Fibroblast of upper back skin (primary cell): ENCODE measurements at regions not wholly inside any gene's neighbourhood (a gene's known extent, or its start where the extent isn't known, plus 50 kb on each side); places are given as distances from the start of the nearest gene placed in this dataset.

Experiments used
- DNase-seq: peaks from one replicate; pipeline ENCODE4 v3.0.0-alpha.2; 2013

DNA sequence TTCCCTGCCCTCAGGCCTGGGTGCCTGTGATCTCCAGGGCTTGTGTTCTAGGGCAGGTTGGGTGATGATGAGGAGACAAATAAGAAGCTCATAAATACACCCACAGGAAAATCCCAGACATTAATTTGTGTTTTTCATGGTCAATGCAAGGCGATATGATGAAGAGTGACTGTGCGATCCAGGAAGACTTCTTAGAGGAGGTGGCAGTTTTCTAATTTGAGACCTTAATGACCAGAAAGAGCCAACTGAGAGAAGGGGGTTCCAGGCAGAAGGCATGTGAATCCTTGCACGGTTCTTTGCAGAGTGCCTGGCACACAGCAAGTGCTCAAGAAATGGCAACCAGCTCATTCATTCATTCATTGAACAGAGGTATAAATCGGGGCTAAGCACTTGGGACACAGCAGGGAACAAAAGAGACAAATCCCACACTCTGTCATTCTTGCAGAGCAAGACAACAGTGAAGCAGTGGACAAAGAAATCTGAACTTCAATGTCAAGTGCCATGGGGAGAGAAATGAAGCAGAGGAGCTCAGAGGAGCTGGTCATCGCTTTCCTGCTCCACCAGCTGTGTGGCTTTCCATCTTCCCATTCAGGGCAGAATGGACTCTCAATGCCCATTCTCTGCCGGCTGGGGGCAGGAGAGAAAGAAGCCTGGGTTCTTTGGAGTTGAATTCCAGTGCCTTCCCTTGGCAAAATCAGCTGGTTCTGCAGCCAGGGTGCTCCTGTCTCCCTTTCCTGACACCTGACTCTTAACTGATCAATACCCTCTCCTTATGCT, 128.3 kb downstream of the AACS start:
- DNase-seq = no peak

DNA sequence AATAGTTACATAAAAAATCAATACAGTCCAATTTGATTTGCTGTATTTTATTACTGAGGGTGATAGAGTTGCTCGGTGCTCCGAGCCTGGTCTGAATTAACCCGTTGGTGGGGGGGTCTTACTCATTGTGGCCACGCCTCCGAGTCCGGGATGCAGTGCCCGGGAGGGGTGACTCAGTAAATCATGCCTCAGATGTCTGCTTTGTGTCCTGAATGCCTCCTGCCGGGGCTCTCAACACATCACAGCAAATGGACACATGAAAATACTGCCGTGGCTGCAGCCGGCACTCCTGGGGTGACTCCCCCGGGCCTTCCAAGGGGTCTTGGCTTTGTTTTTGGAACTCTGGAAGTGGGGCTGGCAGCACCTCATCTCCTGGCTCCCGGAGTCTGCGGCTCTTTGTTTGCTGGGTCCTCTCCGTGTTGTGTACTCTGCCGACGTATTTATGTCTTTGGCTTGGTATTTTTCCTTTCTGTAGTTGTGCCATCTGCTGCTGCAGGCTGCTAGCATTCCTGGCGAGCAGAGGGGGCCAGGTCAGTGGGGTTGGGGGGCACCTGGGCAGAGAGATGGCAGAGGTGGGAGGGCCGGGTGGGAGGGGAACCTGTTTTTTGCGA, 129.0 kb downstream of the AACS start:
- peak; percentile 52 for DNase-seq

DNA sequence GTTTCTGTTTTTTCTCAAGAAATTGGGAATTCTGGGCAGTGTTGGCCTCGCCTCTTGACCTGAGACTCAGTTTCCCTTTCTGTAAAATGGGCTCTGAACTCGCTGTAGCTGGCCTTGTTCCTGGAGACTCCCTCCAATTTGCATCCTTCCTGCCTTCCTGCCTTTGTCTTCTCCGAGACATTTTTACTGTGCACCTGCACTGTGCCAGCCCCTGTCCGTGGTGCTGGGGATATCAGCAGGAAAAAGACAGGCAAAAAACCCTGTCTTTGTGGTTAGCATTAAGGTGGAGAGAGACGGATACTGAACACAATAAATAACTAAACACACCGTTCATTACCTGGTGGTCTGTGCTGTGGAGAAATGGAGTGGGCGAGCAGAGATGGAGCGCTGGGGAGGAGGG, 129.8 kb downstream of the AACS start:
- DNase-seq = no peak

DNA sequence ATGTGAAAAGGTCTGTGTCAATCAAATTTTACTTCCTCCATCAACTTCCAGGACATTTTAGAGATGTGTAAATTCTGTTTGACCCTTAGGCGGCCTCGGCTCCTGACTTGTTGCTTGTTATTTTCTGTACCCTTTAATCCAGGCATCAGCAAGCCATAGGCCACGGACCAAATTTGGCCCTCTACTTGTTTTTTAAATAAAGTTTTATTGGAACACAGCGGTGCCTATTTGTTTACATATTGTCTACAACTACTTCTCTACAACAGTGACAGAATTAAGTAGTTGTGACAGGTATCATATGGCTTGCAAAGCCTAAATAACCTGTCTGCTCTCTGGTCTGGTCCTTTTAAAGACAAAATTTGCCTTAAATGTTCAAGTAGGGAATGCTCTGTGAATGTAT, 132.1 kb downstream of the AACS start:
- DNase-seq = no peak

DNA sequence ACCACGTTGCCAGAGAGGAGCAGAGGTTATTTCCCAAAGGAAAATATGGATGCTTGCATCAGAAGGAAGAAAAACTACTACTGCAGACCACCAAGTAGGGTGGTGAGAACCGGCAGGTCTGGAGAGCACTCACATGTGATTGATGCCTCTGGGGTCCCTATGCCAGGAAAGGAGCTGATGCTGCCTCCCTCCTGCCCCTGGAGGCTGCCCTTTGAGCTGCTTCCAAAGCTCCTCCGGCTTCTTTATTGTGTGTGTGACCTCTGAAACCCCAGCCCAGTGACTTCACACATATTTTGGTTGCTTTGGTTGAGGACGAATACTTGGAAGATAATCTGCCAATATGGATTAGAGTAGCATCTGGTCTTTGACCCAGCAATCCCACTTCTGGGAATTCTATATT, 133.4 kb downstream of the AACS start:
- no peak for DNase-seq

DNA sequence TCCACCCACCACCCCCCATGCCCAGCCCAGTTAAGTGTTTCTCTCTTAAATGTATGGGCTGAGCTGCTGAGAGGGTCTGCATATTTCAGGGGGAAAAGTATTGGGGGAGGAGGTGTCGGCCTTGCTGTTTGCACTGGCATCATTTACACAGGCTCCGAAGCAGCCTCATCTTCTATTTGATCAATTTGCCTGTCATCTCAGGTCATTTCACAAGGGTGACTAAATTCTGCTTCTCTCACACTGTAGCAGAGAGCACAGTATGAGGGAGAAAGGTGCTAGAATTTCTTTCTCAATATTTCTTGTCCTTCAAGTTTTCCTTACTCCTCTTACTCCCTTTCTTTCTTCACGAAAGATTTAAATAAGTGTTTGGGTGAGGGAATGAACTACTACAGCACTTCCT, 135.9 kb downstream of the AACS start:
- no peak for DNase-seq

DNA sequence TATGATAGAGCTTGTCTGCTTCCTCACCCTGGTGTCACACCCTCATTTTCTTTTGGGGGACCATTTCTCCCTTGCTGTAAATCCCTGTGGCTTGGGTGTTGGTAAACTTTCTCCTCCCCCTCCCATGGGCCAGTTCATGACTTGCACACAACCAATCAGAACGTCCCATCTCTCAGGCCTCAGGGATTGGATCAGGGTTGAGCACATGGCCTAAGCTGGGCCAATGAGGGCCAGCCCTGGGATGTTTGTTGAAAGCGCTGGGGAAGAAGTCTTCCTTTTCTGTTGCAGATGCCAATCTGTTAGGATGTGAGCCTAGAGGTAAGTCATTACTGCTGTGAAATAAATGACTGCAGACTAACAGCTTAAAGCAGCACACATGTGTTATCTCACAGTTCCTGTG, 136.7 kb downstream of the AACS start:
- DNase-seq = no peak

DNA sequence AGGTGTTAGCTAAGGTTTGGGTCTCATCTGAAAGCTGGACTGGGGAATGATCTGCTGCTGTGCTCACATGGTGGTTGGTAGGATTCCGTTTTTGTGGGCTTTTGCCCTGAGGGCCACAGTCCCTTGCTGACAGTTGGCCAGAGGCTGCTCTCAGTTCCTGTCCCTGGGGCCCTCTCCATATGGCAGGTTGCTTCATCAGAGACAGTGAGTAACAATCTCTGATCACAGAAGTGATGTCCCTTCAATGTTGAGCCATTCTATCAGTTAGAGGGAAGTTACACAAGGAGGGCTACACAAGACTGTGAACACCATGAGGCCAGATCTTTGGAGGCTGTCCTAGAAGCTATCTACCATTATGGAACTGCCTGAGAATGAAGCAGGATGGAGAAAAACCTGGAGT, 137.2 kb downstream of the AACS start:
- DNase-seq = no peak

DNA sequence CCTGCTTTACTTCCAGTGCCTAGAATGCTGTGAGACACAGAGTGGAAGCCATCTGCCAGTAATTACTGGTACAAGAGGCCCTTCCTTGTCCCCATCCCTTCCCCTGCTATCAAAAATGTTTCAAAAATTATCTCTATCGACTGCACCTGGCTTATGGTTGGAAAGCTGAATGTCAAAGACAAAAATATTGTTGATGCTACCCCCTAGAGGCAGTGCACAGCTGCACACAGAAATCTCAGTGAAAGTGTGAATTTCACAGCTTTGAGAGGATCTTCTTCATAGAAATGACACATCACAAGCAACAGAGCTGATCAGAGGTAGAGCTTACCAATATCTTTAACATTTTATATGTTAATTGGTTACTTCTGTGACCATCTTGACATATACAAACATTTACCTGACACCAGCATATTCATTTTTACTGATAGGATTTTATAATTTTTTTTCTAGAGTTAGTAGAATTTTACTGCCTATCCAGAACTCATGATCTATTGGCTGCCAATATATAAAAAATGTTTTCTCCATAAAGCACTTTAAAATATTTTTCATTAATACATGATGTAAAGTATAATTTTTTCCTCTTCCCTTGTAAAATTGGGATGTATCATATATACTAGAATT, 138.0 kb downstream of the AACS start:
- DNase-seq = no peak

DNA sequence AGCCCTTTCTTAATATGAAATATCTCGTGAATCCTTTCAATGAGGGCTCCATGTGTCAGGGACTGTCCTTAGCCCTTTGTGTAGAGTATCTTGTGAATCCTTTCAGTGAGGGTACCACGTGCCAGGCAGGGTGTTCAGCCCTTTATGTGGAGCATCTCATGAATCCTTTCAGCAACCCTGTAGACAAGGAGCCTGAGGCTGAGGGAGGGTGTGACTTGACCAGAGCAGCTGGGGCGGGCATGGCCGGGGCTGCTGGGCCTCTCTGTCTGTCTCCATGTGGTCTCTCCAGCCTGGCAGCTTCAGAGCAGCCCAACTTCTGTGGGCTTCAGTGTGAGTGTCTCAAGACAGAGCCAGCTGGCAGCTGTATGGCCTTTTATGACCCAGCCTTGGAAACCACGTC, 140.2 kb downstream of the AACS start:
- DNase-seq = no peak

DNA sequence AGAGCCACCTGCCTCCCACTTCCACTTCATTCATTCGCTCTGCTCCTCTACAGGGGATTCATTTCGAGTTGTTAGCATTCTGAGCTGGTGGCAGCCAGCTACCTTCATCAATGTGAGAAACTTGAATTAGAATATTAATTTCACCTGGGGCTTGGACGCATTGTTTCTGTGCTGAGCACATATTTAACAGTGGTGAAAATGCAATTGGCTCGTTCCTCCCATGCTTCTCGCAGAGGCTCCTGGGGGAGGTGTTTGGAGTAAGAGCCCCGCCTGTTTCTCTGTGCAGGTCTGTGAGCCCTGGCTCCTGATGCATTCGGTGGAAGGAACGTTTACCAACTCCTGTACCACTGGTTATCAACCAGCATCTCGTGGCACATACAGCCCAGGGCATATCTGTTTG, 141.5 kb downstream of the AACS start:
- DNase-seq = no peak

DNA sequence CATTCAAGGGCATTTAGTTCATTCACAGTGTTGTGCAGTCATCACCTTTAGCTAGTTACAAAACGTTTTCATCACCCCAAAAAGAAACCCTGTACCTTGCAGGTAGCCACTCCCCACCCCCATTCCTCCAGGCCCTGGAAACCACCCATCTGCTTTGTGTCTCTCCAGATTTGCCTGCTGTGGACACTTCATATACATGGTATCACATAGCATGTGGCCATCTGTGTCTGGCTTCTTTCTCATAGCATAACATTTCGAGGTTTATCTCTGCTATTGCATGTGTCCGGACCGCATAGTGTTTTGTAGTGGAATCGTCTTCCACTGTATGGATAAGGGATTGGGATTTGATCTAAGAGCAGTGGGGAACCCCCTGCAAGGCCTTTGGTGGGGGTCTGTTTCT, 143.1 kb downstream of the AACS start:
- DNase-seq = no peak

DNA sequence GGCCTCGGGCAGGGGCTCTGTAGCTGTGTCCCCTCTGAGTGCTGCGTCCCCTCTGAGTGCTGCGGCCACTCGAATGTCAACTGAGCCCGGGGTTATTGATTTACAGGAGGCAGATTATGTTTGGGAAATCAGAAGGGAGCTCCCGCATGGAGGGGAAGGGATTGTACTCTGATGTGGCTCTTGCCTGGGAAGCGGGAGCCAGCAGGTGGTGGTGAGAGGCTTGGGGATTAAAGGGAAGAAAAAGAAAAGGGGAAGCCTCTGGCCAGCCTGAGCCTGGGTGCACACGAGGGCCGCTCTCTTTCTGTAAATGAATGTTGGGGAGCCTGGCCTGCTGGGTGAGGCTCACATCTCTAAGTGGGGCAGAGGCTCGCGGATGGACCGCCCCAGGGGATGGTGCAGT, 143.7 kb downstream of the AACS start:
- DNase-seq = no peak

DNA sequence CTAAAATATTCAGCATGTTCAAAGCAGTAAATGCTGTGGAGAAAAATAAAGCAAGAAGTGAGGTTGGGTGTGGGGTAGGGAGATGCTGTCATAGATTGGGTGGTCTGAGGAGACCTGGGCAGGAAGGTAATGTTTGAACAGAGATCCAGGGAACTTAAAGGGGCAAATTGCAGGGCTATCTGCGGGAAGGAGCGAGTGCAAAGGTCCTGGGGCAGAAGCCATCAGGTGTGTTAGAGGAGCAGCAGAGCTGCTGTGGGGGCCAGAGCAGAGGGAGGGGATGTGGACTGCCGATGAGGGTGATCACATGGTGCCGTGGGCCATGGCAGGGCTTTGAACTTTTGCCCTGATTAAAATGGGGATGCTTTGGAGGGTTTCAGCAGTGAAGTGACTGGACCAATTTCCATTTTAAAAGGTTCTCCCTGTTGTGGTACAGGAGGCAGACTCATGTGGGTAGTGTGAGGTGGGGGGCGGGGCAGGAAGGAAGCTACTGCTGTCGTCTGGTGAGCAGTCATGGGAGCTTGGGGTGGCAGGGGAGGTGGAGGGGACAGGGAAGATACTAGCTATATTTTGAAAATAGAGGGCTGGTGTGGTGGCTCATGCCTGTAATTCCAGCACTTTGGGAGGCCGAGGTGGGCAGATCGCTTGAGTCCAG, 145.0 kb downstream of the AACS start:
- no peak for DNase-seq

DNA sequence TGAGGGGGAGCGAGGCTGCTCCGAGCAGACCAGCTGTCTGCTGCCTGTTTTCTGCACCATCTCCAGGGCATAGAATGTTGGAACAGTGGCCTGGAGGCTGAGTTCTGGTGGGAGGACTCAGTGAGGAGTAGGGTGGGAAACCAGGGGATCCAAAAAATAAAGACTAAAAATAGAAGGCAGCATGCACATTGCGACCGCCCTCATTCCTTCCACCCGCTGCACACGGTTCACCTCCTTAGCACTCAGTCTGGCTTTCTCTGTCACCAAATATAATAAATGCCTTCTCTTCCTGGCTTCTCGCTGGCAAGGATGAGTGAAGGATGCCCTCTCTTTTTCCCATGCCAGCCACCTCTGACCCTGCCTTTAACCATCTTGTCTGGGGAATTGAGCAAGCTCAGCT, 146.2 kb downstream of the AACS start:
- DNase-seq = no peak

DNA sequence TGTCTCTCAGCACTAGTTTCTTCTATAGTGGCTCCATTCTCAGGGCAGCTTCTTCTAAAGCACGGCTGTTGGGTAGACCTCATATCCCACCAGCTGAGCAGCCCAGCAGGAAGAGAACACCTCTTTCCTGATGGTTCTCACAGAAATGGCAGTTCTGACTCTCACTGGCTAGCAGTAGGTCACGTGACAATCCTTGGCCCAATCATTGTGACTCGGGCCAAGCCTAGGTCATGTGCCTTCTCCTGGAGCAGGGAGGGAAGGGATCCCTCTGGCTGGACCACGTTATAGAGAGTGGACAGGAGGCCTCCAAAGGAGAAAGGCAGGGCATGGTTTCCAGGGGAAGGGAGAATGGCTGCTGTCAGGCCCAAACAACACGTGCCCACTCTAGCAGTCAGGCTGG, 149.1 kb downstream of the AACS start:
- DNase-seq = no peak

DNA sequence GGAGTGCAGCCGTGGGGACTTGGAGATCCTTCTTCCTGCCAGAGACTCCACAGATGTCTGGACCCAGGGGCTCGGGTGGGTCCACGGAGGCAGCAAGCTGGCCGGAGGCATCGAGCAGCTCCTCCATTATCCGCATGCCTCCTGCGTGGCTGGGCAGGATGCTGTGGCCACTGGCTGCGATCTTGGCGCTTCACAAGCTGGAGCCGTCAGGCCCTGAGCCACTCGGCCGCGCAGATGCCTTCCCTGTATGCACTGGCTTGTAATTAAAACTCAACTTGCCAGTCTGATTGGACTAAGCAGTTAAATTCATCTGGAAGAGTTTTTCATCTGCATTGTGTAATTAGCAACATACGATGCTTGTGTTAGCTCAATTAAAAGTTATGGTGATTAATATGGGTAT, 151.5 kb downstream of the AACS start:
- no peak for DNase-seq

DNA sequence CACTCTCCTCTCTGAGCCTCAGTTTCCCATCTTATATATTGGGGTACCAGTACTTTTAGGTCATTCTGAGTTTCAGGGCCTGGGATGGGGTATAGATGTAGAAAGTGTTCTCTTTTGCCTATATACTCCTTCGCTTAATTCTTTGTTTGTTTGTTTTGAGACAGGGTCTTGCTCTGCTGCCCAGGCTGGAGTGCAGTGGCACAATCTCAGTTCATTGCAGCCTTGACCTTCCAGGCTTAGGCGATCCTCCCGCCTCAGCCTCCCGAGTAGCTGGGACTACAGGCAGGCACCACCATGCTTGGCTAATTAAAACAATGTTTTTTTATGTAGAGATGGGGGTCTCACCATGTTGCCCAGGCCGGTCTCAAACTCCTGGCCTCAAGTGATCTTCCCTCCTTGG, 152.1 kb downstream of the AACS start:
- DNase-seq = no peak

DNA sequence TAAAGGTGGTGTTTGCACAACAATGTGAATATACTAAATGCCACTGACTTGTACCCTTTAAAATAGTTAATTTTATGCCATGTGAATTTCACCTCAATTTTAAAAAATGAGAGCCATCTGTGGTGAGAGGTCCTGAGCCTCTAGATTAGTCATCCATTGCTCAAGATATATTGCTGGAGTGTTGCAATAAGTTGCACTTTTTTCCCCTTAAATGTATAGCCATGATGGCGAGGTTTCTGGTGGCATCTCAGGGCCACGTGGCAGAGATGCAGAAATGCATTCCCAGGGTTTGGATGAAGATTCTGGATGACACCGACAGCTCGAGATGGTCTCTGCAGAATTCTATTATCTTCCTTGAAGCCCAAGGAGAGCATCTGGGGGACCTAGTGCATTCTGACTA, 153.7 kb downstream of the AACS start:
- peak; percentile 13 for DNase-seq

DNA sequence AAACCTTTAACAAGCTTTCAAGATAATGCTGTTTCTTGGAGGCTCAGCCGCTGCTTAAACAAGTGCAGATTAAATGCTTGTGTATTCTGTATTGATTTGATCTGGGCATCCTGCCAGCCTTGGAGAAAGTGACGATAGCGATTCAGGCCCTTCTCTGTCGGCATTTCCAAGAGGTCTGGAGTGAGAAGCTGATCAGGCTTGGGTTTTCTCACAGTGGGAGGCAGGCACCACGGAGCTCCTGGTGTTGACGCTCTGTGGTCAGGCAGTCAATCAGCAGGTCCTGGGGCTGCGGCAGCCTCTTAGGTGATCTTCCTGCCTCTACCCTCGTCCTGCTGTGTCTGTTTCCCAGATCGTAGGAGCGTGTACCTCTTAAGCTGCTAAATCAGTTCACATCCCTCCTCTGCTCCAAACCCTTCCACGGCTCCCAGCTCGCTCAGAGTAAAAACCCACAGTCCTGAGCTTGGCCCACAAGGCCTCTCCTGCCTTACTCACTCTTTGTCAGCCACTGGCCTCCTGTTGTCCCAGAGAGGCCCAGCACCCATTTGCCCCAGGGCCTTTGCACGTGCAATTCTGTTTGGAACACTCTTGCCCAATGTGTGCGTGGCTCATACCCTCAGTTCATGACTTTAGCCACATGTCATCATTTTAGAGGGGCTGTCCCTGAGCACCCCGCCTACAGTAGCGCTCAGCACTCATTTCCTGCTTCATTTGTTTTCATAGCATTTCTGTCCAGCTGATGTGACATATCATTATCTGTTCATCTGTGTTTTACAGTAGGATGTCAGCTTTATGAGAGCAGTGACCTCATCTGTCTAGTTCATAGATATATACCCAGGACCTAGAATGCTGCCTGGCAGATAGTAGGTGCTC, 155.4 kb downstream of the AACS start:
- DNase-seq = no peak

DNA sequence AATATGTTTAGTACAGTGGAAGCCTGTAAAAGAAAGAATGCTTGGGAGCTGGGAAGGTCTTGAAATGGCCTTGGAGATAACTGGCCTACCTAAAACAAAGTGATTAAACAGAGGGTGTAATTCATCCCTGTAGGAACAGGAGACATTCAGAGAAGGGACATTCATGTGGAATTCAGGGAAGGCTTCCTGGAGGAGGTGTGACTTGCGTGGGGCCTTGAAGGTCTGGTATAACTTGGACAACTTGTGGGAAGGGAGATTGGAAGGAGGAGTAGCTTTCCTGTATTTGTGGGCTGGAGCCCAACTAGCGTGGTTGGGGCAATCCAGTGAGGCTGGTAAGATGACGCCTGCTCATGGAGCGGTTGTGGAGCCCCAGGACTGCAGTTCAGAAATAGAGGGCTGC, 156.4 kb downstream of the AACS start:
- DNase-seq = no peak

DNA sequence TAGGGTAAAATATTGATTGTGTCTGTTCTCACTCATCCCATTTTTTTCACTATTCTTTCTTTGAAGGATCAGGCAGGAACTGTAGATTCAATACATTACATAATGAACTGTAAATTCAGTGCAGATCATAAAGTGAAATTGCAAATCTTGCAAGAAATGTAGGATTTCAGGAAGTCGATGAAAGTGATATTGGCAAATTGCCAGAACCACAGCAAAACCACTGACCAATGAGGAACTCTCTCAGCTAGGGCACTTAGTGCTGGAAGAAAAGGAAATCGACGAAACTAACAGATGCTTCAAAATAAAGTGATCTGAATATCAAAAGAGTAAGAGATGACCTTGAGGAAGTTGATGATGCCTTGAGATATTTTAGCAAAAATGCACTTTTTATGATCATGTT, 157.6 kb downstream of the AACS start:
- no peak for DNase-seq

DNA sequence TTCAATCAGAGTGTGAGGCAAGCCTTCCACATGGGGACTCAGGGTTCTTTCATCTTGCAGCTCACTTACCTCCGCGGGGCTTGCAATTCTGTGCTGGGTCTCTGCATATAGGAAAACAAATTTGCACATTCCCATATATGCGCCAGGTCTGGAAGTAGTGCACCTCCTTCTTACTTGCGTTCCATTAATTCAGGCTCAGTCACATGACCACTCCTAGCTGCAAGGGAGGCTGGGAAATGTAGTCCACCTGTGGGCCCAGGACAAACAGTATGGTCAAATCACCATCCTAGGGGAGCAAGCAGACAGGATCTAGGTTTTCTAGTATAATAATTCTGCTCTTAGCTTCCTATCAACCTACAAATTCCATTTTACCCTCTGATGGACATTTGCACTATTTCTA, 160.4 kb downstream of the AACS start:
- no peak for DNase-seq
